Lung (tissue), 11 donors: ENCODE measurements at regions not wholly inside any gene's neighbourhood (a gene's known extent, or its start where the extent isn't known, plus 50 kb on each side); places are given as distances from the start of the nearest gene placed in this dataset.
A peak's percentile ranks its signal among the peaks of the same experiment; 100 is the strongest.

Experiments used
- ATAC-seq: fragments of 200-7000 bp; cut with Tn5 transposase; one replicate; pipeline ENCODE4 v1.9.1; 2020; ENCODE audit warnings: moderate number of reproducible peaks; ENCODE audit not compliant: insufficient read depth, low FRiP score
- DNase-seq, 3 donors: peaks; one replicate each; pipeline ENCODE4 v3.0.0-alpha.2; 2013 to 2017
- H3K27ac ChIP-seq, 2 donors: one replicate each; pipeline ENCODE4 v1.5.1; 2013; ENCODE audit warnings: mild to moderate bottlenecking in 2 of 2, moderate library complexity in 2 of 2, control low read depth in 1 of 2, inconsistent platforms in 1 of 2, low read depth in 1 of 2, low read length in 1 of 2
- H3K27me3 ChIP-seq, 3 donors: one replicate each; pipeline ENCODE4 v1.5.1; 2013; ENCODE audit warnings: low read length in 2 of 3; ENCODE audit not compliant: control insufficient read depth in 3 of 3, insufficient read depth in 3 of 3
- H3K36me3 ChIP-seq, 4 donors: one replicate each; pipeline ENCODE4 v1.5.1; 2013; ENCODE audit warnings: low read length in 4 of 4, mild to moderate bottlenecking in 1 of 4, moderate library complexity in 1 of 4; ENCODE audit not compliant: control insufficient read depth in 4 of 4, insufficient read depth in 4 of 4
- H3K4me1 ChIP-seq, 5 donors: one replicate each; pipeline ENCODE4 v1.5.1; 2013; ENCODE audit warnings: low read length in 5 of 5, mild to moderate bottlenecking in 2 of 5, moderate library complexity in 1 of 5; ENCODE audit not compliant: control insufficient read depth in 5 of 5, insufficient read depth in 5 of 5
- H3K4me3 ChIP-seq: one replicate; pipeline ENCODE4 v1.5.1; 2013; ENCODE audit warnings: mild to moderate bottlenecking, control low read depth, moderate library complexity
- H3K9ac ChIP-seq, 2 donors: one replicate each; pipeline ENCODE4 v1.5.1; 2013; ENCODE audit warnings: low read length in 2 of 2, control low read depth in 1 of 2; ENCODE audit not compliant: insufficient read depth in 1 of 2
- H3K9me3 ChIP-seq, 4 donors: one replicate each; pipeline ENCODE4 v1.5.1; 2013; ENCODE audit warnings: low read length in 3 of 4, mild to moderate bottlenecking in 1 of 4, moderate library complexity in 1 of 4; ENCODE audit not compliant: control insufficient read depth in 4 of 4, insufficient read depth in 3 of 4
- WGBS, 2 donors: extraction: QIAGEN DNeasy Blood & Tissue Kit; methylation state at CpG; one replicate each; pipeline ENCODE4 v1.1.7; 2013; 5-methylcytosine and 5-hydroxymethylcytosine counted together
- TF ChIP-seq, protein P1 (sequence below): IDR thresholded peaks from 2 replicates; pipeline ENCODE4 v1.5.1; 2012; ENCODE audit warnings: mild to moderate bottlenecking; ENCODE audit errors: control extremely low read depth, extremely low read depth
- donor health status: control.
- donor health status: control.
- donor health status: Bipolar disorder and iron deficiency.
- donor health status: healthy.
- donor health status: DM: yes; HTN: yes; CAD: no.

DNA sequence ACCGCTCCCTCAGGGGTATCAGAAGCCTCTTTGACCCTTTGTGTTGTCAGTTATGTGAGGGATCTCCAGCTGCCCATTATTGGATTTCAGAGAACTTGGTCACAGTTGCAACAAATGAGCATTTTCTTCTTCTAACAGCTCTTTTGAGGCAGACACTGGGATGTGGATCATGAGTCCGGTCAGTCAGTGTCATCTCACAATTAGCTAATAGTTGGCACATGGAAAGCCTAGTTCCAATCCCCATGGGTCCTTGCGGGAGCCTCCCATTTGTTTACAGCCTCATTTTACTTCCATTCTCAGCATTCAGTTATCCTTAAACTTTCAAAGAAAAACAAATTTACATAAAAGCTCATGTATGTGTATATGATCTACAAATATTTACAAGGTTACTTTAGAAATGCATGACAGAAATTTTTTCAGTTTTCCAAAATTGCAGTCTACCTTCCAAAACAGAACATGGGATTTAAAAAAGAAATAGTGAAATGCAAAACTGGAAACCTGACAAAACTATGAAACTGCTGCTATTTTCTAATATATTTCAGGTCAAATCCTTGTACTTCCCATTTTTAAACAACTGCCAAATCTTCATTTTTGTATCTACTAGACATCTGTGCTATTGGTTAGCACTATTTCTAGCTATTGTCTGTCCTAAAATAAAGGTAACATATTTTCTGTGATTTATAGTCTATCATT, 547.1 kb upstream of the ZEB2 start:
- no peaks in the 10 kb centered on the region for H3K36me3 ChIP-seq
- H3K9ac ChIP-seq: peak overlapping the region in 1 of 2 donors; percentile 42
- WGBS, 2 donors: 73 to 88% methylated on average over 3 of the region's 3 CpGs
- TF ChIP-seq, protein P1, sequence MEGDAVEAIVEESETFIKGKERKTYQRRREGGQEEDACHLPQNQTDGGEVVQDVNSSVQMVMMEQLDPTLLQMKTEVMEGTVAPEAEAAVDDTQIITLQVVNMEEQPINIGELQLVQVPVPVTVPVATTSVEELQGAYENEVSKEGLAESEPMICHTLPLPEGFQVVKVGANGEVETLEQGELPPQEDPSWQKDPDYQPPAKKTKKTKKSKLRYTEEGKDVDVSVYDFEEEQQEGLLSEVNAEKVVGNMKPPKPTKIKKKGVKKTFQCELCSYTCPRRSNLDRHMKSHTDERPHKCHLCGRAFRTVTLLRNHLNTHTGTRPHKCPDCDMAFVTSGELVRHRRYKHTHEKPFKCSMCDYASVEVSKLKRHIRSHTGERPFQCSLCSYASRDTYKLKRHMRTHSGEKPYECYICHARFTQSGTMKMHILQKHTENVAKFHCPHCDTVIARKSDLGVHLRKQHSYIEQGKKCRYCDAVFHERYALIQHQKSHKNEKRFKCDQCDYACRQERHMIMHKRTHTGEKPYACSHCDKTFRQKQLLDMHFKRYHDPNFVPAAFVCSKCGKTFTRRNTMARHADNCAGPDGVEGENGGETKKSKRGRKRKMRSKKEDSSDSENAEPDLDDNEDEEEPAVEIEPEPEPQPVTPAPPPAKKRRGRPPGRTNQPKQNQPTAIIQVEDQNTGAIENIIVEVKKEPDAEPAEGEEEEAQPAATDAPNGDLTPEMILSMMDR: no peak
- H3K4me1 ChIP-seq: peaks cover 0 to 35% (median 0%) of the 10 kb centered on the region in 5 donors
- H3K27ac ChIP-seq: peak overlapping the region in 1 of 2 donors; percentile 29
- H3K4me3 ChIP-seq: no peak overlapping the region
- peaks cover 0 to 3% (median 0%) of the 10 kb centered on the region in 4 donors for H3K9me3 ChIP-seq
- no peaks in the 10 kb centered on the region for H3K27me3 ChIP-seq
- DNase-seq (peak in 2 of 3 donors; percentile 41 to 54), ATAC-seq (no peak)

DNA sequence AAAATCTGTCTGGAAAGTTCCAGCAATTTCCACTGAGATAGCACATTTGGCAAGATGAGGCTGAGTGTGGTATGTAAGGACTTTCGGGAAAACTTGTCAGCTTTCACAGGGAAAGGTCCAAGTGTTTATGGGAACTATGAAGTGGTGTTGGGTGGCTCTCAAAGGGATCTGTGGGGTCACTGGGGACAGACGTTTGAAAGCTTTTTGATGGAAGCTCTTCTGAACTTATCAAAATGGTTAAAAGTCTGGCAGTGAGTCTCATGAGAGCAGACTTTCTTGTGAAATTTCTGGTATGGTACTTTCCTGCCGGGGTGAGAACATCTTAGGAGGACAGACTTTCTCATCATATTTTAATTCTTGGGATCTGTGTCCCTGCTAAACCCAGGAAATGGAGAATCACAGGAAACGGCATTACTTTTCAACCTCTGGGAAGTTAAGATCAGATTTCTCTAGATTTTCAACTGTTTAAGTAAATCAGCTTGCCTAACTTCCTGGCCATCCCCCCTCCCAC, 546.3 kb upstream of the ZEB2 start:
- Histone ChIP-seq H3K9ac (peak overlapping the region in 1 of 2 donors; percentile 34), H3K27ac (peak overlapping the region; percentile 3 to 40), H3K4me3 (no peak overlapping the region), H3K27me3 (no peaks in the 10 kb centered on the region), H3K9me3 (peaks cover 0 to 3% (median 0%) of the 10 kb centered on the region in 4 donors), H3K36me3 (no peaks in the 10 kb centered on the region), H3K4me1 (peaks cover 0 to 35% (median 0%) of the 10 kb centered on the region in 5 donors)
- peak; percentile 33 for ATAC-seq
- DNase-seq: peak; percentile 23 to 66 (median 66)
- TF ChIP-seq, protein P1: no peak
- WGBS, 2 donors: 48 to 70% methylated on average over 4 of the region's 4 CpGs

DNA sequence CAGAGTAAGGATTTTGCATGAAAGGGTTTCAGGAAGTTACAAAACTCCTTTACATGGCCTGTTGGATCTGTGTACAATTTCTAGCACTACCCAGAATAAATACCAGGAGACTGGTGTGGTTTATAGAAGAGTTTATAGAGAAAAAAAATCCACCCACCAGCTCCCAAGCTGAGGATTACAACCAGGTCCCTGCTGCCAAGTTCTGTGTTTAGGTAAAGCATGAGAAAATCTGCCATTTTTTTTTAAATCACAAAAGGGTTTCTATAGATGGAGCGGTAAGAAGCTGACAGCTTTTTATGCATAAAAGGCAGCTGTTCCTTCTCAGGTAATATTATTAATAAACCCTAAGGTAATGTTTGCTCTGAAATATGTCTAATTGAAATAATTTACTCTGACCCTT, 545.4 kb upstream of the ZEB2 start:
- Histone ChIP-seq H3K4me1 (peaks cover 0 to 35% (median 0%) of the 10 kb centered on the region in 5 donors), H3K36me3 (no peaks in the 10 kb centered on the region), H3K4me3 (no peak overlapping the region), H3K27me3 (no peaks in the 10 kb centered on the region), H3K9ac (no peak overlapping the region), H3K9me3 (peaks cover 0 to 3% (median 0%) of the 10 kb centered on the region in 4 donors), H3K27ac (no peak overlapping the region)
- ATAC-seq (no peak), DNase-seq (peak in 2 of 3 donors; percentile 53 to 58)
- WGBS, 2 donors: 85 to 89% methylated on average over 1 of the region's 1 CpG
- TF ChIP-seq, protein P1: no peak
